K562 (cell line): ENCODE measurements at regions not wholly inside any gene's neighbourhood (a gene's known extent, or its start where the extent isn't known, plus 50 kb on each side); places are given as distances from the start of the nearest gene placed in this dataset.

Source experiments
- FOXJ2 ChIP-seq: fragments of 200-800 bp; sonication (Bioruptor generic); IDR thresholded peaks from 2 replicates; pipeline ENCODE4 v1.6.1; 2016; ENCODE audit warnings: missing genetic modification characterization, missing compliant biosample characterization
- POLR2A ChIP-seq: fragments of 450-650 bp; conservative IDR thresholded peaks from 2 replicates; pipeline ENCODE4 v1.6.1; 2016
- POLR2AphosphoS2 ChIP-seq: IDR thresholded peaks from 2 replicates; pipeline ENCODE4 v1.6.1; 2012; ENCODE audit warnings: low read length, improper control_type of control experiment
- SRSF9 ChIP-seq: fragments of 200-400 bp; formaldehyde crosslinking; IDR thresholded peaks from 2 replicates; pipeline ENCODE4 v1.6.1; 2017; ENCODE audit warnings: low read depth, low read length, borderline replicate concordance
- TEAD2 ChIP-seq: fragments of 450-650 bp; IDR thresholded peaks from 2 replicates; pipeline ENCODE4 v1.6.1; 2016; ENCODE audit warnings: missing genetic modification characterization, control low read depth, missing compliant biosample characterization
- TF ChIP-seq, protein P1 (sequence below): fragments of 200-600 bp; sonication (generic); IDR thresholded peaks from one replicate; pipeline ENCODE4 v1.6.1; 2012; ENCODE audit warnings: mild to moderate bottlenecking, low read depth, low read length, inconsistent platforms
- TF ChIP-seq, protein P2 (sequence below): fragments of 450-650 bp; conservative IDR thresholded peaks from 2 replicates; pipeline ENCODE4 v1.6.1; 2016; ENCODE audit warnings: missing genetic modification characterization, low read depth, mild to moderate bottlenecking, missing compliant biosample characterization, moderate library complexity
- TF ChIP-seq, protein P3 (sequence below): fragments of 200-800 bp; sonication (Bioruptor generic); IDR thresholded peaks from 2 replicates; pipeline ENCODE4 v1.6.1; 2016; ENCODE audit warnings: missing genetic modification characterization, missing compliant biosample characterization

DNA sequence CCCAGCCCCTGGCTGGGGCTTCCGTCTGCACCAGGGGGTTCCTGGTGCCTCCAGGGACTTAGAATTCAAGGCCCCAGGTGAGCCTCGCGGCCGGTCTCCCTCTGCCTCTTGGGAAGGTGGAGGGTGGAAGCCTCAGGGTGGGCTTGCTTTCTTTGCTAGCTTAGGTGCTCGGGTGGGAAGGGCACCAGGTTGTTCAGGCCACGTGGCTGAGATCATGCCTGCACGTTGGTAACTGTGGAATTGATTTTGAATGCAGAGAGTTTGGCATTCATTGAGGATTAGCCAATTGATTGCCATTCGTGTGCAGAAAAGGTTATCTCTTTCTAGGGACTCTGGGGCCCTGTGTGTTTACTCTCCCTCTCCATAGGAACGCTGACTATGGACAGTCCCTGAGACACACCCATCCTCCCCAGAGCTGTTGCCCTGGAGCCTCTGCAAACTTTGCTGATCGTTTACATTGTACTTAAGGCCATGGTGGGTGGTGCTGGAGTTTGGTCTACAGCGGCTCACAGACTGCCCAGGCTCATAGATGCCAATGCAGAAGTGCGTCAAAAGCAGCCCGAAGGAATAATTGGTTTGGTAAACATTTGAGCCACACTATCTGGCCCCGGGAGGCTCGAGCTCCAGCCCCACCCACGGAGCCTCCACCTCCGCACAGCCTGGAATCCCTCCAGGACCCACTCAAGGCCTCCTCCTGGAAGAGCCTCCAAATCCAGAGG lies 1457.7 kb downstream of the BRD1 start (continued):
- TF ChIP-seq, protein P1, sequence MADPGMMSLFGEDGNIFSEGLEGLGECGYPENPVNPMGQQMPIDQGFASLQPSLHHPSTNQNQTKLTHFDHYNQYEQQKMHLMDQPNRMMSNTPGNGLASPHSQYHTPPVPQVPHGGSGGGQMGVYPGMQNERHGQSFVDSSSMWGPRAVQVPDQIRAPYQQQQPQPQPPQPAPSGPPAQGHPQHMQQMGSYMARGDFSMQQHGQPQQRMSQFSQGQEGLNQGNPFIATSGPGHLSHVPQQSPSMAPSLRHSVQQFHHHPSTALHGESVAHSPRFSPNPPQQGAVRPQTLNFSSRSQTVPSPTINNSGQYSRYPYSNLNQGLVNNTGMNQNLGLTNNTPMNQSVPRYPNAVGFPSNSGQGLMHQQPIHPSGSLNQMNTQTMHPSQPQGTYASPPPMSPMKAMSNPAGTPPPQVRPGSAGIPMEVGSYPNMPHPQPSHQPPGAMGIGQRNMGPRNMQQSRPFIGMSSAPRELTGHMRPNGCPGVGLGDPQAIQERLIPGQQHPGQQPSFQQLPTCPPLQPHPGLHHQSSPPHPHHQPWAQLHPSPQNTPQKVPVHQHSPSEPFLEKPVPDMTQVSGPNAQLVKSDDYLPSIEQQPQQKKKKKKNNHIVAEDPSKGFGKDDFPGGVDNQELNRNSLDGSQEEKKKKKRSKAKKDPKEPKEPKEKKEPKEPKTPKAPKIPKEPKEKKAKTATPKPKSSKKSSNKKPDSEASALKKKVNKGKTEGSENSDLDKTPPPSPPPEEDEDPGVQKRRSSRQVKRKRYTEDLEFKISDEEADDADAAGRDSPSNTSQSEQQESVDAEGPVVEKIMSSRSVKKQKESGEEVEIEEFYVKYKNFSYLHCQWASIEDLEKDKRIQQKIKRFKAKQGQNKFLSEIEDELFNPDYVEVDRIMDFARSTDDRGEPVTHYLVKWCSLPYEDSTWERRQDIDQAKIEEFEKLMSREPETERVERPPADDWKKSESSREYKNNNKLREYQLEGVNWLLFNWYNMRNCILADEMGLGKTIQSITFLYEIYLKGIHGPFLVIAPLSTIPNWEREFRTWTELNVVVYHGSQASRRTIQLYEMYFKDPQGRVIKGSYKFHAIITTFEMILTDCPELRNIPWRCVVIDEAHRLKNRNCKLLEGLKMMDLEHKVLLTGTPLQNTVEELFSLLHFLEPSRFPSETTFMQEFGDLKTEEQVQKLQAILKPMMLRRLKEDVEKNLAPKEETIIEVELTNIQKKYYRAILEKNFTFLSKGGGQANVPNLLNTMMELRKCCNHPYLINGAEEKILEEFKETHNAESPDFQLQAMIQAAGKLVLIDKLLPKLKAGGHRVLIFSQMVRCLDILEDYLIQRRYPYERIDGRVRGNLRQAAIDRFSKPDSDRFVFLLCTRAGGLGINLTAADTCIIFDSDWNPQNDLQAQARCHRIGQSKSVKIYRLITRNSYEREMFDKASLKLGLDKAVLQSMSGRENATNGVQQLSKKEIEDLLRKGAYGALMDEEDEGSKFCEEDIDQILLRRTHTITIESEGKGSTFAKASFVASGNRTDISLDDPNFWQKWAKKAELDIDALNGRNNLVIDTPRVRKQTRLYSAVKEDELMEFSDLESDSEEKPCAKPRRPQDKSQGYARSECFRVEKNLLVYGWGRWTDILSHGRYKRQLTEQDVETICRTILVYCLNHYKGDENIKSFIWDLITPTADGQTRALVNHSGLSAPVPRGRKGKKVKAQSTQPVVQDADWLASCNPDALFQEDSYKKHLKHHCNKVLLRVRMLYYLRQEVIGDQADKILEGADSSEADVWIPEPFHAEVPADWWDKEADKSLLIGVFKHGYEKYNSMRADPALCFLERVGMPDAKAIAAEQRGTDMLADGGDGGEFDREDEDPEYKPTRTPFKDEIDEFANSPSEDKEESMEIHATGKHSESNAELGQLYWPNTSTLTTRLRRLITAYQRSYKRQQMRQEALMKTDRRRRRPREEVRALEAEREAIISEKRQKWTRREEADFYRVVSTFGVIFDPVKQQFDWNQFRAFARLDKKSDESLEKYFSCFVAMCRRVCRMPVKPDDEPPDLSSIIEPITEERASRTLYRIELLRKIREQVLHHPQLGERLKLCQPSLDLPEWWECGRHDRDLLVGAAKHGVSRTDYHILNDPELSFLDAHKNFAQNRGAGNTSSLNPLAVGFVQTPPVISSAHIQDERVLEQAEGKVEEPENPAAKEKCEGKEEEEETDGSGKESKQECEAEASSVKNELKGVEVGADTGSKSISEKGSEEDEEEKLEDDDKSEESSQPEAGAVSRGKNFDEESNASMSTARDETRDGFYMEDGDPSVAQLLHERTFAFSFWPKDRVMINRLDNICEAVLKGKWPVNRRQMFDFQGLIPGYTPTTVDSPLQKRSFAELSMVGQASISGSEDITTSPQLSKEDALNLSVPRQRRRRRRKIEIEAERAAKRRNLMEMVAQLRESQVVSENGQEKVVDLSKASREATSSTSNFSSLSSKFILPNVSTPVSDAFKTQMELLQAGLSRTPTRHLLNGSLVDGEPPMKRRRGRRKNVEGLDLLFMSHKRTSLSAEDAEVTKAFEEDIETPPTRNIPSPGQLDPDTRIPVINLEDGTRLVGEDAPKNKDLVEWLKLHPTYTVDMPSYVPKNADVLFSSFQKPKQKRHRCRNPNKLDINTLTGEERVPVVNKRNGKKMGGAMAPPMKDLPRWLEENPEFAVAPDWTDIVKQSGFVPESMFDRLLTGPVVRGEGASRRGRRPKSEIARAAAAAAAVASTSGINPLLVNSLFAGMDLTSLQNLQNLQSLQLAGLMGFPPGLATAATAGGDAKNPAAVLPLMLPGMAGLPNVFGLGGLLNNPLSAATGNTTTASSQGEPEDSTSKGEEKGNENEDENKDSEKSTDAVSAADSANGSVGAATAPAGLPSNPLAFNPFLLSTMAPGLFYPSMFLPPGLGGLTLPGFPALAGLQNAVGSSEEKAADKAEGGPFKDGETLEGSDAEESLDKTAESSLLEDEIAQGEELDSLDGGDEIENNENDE = no peak
- TF ChIP-seq SRSF9 (no peak), FOXJ2 (no peak), POLR2A (no peak), TEAD2 (no peak), POLR2AphosphoS2 (no peak)
- TF ChIP-seq, protein P2, sequence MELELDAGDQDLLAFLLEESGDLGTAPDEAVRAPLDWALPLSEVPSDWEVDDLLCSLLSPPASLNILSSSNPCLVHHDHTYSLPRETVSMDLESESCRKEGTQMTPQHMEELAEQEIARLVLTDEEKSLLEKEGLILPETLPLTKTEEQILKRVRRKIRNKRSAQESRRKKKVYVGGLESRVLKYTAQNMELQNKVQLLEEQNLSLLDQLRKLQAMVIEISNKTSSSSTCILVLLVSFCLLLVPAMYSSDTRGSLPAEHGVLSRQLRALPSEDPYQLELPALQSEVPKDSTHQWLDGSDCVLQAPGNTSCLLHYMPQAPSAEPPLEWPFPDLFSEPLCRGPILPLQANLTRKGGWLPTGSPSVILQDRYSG (tag) = no peak
- TF ChIP-seq, protein P3, sequence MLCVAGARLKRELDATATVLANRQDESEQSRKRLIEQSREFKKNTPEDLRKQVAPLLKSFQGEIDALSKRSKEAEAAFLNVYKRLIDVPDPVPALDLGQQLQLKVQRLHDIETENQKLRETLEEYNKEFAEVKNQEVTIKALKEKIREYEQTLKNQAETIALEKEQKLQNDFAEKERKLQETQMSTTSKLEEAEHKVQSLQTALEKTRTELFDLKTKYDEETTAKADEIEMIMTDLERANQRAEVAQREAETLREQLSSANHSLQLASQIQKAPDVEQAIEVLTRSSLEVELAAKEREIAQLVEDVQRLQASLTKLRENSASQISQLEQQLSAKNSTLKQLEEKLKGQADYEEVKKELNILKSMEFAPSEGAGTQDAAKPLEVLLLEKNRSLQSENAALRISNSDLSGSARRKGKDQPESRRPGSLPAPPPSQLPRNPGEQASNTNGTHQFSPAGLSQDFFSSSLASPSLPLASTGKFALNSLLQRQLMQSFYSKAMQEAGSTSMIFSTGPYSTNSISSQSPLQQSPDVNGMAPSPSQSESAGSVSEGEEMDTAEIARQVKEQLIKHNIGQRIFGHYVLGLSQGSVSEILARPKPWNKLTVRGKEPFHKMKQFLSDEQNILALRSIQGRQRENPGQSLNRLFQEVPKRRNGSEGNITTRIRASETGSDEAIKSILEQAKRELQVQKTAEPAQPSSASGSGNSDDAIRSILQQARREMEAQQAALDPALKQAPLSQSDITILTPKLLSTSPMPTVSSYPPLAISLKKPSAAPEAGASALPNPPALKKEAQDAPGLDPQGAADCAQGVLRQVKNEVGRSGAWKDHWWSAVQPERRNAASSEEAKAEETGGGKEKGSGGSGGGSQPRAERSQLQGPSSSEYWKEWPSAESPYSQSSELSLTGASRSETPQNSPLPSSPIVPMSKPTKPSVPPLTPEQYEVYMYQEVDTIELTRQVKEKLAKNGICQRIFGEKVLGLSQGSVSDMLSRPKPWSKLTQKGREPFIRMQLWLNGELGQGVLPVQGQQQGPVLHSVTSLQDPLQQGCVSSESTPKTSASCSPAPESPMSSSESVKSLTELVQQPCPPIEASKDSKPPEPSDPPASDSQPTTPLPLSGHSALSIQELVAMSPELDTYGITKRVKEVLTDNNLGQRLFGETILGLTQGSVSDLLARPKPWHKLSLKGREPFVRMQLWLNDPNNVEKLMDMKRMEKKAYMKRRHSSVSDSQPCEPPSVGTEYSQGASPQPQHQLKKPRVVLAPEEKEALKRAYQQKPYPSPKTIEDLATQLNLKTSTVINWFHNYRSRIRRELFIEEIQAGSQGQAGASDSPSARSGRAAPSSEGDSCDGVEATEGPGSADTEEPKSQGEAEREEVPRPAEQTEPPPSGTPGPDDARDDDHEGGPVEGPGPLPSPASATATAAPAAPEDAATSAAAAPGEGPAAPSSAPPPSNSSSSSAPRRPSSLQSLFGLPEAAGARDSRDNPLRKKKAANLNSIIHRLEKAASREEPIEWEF (CRISPR knock-in tag) = no peak
- TF ChIP-seq, all 486 proteins: peak for 0
